GM18498 (cell line): ENCODE measurements at regions not wholly inside any gene's neighbourhood (a gene's known extent, or its start where the extent isn't known, plus 50 kb on each side); places are given as distances from the start of the nearest gene placed in this dataset.
"Not testable (repeated sequence)": the region's sequence is repeated elsewhere in the genome, so short reads cannot be mapped to it uniquely, and the experiment has no call there.

Experiments used
- ATAC-seq: cut with Tn5 transposase; IDR thresholded peaks from one replicate; pipeline ENCODE4 v1.9.1; 2021; ENCODE audit warnings: mild to moderate bottlenecking, moderate library complexity; ENCODE audit not compliant: unreplicated experiment

- ATAC-seq = no peak
These were observed 163.8 kb upstream of the ARHGEF26 start for GRCh38 chr3:153957421-153957820.

GRCh38 chr3:153958635-153959595, 162.3 kb upstream of the ARHGEF26 start:
- ATAC-seq = no peak

- ATAC-seq = no peak
These were observed 160.6 kb upstream of the ARHGEF26 start for GRCh38 chr3:153960458-153961074.

- ATAC-seq = no peak
These were observed 159.7 kb upstream of the ARHGEF26 start for GRCh38 chr3:153961494-153961893.

DNA sequence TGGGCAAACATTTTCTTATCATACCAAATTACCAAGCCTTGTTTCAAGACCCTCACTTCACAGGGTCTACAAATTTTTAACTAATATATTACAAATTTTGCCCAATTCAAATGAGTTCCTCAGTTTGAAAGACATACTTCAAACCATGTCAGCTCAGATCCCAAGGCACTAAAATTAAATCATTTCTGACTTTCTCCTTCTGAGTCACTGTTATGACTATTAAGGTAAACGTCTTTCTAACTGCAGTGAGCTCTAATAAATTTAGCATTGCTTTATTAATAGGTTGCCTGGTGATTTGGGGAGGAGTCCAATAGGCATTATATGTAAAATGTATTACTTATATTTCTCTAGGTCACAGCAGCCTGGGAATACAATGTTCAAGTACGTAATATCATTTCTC, 158.2 kb upstream of the ARHGEF26 start:
- no peak for ATAC-seq

DNA sequence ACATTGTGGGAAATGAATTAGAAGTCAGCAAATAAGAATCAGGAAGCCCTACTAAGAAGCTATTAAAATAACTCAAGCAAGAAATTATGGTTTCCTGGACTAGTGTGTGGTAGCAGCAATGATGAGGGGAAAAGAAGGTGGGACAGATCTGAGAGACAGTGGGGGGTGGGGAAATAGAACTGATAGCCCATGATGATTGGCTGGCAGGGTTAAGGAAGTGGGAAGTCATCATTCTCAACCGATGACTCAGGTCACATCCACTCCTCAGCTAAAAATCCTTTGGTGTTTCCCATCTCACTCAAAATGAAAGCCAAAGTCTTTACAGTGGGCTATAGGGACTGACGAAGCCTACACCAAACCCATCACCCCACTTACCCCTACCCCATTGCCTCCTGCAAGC, 153.9 kb upstream of the ARHGEF26 start:
- no peak for ATAC-seq

DNA sequence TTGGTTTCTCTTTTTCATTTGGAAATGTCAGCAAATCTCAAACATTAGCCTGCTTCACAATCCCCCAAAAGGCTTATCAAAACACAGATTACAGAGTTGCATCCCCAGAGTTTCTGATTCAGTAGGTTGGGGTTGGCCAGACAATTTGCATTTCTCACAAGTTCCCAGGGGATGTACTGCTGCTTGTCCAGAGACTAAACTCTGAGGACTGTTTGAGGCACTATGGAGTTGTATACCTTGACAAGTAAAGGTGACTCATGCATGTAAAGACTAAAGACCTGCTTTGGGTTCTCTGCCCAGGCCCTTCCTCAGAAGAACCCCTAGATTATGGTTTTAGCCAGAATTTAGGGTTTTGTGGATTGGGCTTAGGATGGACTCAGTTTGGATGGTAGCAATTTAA, 151.1 kb upstream of the ARHGEF26 start:
- ATAC-seq = peak; percentile 32

- no peak for ATAC-seq
These were observed 150.3 kb upstream of the ARHGEF26 start for GRCh38 chr3:153970741-153971347.

- ATAC-seq = peak; percentile 52
These were observed 148.3 kb upstream of the ARHGEF26 start for GRCh38 chr3:153972862-153973261.

- ATAC-seq = peak; percentile 65
These were observed 147.4 kb upstream of the ARHGEF26 start for GRCh38 chr3:153973722-153974265.

GRCh38 chr3:153974614-153975013, 146.6 kb upstream of the ARHGEF26 start:
- ATAC-seq = no peak

GRCh38 chr3:153976891-153977554, 144.2 kb upstream of the ARHGEF26 start:
- no peak for ATAC-seq

DNA sequence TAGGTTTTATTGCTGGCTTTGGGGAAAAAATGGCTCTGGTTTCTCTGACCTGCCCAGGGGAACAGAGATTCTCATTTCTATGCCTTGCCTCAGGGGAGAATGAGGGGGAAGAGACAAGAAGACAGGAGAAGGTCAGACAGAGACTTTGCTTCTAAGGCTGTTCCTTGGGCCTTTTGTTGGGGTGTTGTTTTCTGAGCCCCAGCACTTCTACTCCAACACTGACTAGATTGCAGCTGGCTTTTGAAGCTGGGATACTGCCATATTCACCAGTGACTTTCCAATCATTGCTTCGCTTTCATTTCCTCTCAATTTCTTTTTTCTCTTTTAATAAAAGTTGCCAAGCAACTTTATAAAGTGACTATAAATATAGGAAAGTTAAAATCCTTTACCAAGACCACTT, 143.2 kb upstream of the ARHGEF26 start:
- ATAC-seq = no peak

- ATAC-seq = no peak
These were observed 141.6 kb upstream of the ARHGEF26 start for GRCh38 chr3:153979418-153980251.

DNA sequence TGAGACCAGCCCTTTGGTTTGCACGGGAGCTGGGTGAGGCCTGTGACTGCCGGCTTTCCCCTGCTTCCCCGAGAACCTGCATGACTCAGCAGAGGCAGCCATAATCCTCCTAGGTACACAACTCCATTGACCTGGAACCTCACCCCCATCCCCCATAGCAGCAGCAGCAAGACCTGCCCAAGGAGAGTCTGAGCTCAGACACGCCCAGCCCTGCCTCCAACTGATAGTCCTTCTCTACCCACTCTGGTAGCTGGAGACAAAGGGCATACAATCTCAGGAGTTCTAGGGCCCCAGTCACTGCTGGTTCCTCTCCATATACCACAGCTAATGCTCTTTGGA, 141.0 kb upstream of the ARHGEF26 start:
- no peak for ATAC-seq

DNA sequence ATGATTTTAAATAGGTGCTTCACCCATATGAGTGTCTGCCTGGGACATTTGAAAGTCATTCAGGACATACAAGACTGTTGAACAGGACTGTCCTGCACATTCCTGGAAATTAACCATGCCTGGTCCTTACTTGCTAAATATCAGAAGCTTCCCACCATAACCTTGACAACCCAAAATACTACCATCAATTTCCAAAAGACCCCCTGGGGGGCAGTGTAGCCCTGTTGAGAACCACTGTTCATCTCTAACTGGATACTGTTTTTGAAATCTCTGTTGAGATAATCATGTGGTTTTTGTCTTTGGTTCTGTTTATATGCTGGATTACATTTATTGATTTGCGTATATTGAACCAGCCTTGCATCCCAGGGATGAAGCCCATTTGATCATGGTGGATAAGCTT, 123.8 kb upstream of the ARHGEF26 start:
- ATAC-seq = not testable (repeated sequence)

DNA sequence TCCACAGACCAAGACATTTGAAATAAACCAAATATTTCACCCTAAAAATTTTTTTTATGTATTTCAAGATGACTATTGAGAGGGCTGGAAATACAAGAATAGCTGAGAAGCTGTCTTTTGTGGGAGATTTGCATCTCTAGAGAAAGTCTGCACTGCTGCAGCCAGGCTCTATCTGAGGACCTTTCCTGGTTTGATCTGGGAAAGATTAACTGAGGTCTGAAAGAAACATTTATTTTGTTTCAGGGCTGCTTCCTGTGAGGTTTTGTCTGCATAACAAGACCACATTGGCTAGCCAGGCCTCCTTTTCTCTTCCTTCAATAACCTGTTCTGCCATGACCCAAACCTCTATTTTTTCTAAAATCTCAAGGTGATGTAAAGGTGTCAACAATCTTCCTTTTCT, 117.5 kb upstream of the ARHGEF26 start:
- no peak for ATAC-seq

GRCh38 chr3:154011036-154011435, 110.2 kb upstream of the ARHGEF26 start:
- no peak for ATAC-seq

- no peak for ATAC-seq
These were observed 107.5 kb upstream of the ARHGEF26 start for GRCh38 chr3:154013736-154014135.

- ATAC-seq = no peak
These were observed 105.9 kb upstream of the ARHGEF26 start for GRCh38 chr3:154015307-154015706.
